Mesodermal cell (in vitro differentiated cells): ENCODE measurements at regions not wholly inside any gene's neighbourhood (a gene's known extent, or its start where the extent isn't known, plus 50 kb on each side); places are given as distances from the start of the nearest gene placed in this dataset.

Source experiments
- H3K27ac ChIP-seq: 2 replicates; pipeline ENCODE4 v1.7.0; 2013; ENCODE audit warnings: mild to moderate bottlenecking, low read depth, low read length, moderate library complexity; ENCODE audit not compliant: severe bottlenecking
- H3K36me3 ChIP-seq: 2 replicates; pipeline ENCODE4 v1.7.1; 2013; ENCODE audit warnings: mild to moderate bottlenecking, low read length, moderate library complexity; ENCODE audit not compliant: control insufficient read depth, insufficient read depth
- H3K4me1 ChIP-seq: one replicate; pipeline ENCODE4 v1.7.1; 2013; ENCODE audit warnings: mild to moderate bottlenecking, low read length; ENCODE audit not compliant: insufficient read depth, control insufficient read depth, poor library complexity, severe bottlenecking
- H3K4me3 ChIP-seq: 2 replicates; pipeline ENCODE4 v1.7.0; 2013; ENCODE audit warnings: low read length, control low read depth, mild to moderate bottlenecking; ENCODE audit not compliant: insufficient read depth, poor library complexity, severe bottlenecking; ENCODE audit errors: extremely low read depth
- H3K9me3 ChIP-seq: 2 replicates; pipeline ENCODE4 v1.7.1; 2013; ENCODE audit warnings: mild to moderate bottlenecking, low read length, moderate library complexity; ENCODE audit not compliant: control insufficient read depth
- WGBS, 2 experiments: methylation state at CpG; one replicate each; pipeline ENCODE4 v1.1.5; 2013; ENCODE audit warnings: missing lambda C conversion rate in 2 of 2; ENCODE audit not compliant: insufficient coverage in 2 of 2; 5-methylcytosine and 5-hydroxymethylcytosine counted together

- Histone ChIP-seq H3K4me3 (no peak overlapping the region), H3K9me3 (no peaks in the 10 kb centered on the region), H3K36me3 (no peaks in the 10 kb centered on the region), H3K4me1 (no peaks in the 10 kb centered on the region), H3K27ac (no peak overlapping the region)
- 81 to 83% methylated on average over 13 to 16 of the region's 16 CpGs for WGBS, 2 experiments
These were observed 109.1 kb downstream of the DACT2 start for GRCh38 chr6:168210239-168211105.

- 63 to 65% methylated on average over 9 of the region's 10 CpGs for WGBS, 2 experiments
- Histone ChIP-seq H3K4me1 (no peaks in the 10 kb centered on the region), H3K27ac (no peak overlapping the region), H3K4me3 (no peak overlapping the region), H3K9me3 (no peaks in the 10 kb centered on the region), H3K36me3 (no peaks in the 10 kb centered on the region)
These were observed 110.2 kb downstream of the DACT2 start for GRCh38 chr6:168209420-168209819.

GRCh38 chr6:168208854-168209253 lies 110.7 kb downstream of the DACT2 start:
- no peak overlapping the region for H3K27ac ChIP-seq
- no peaks in the 10 kb centered on the region for H3K4me1 ChIP-seq
- no peaks in the 10 kb centered on the region for H3K36me3 ChIP-seq
- WGBS, 2 experiments: 37 to 44% methylated on average over 8 to 10 of the region's 10 CpGs
- no peaks in the 10 kb centered on the region for H3K9me3 ChIP-seq
- H3K4me3 ChIP-seq: no peak overlapping the region

- Histone ChIP-seq H3K27ac (no peak overlapping the region), H3K4me3 (no peak overlapping the region), H3K36me3 (no peaks in the 10 kb centered on the region), H3K4me1 (no peaks in the 10 kb centered on the region), H3K9me3 (no peaks in the 10 kb centered on the region)
- 62 to 76% methylated on average over 5 to 8 of the region's 8 CpGs for WGBS, 2 experiments
These were observed 111.2 kb downstream of the DACT2 start for GRCh38 chr6:168208402-168208801.

GRCh38 chr6:168207421-168208175 lies 112.0 kb downstream of the DACT2 start:
- 86 to 87% methylated on average over 12 to 18 of the region's 22 CpGs for WGBS, 2 experiments

GRCh38 chr6:168206661-168207274 lies 112.8 kb downstream of the DACT2 start:
- WGBS, 2 experiments: 87 to 90% methylated on average over 11 to 14 of the region's 16 CpGs
- Histone ChIP-seq H3K9me3 (no peaks in the 10 kb centered on the region), H3K27ac (no peak overlapping the region), H3K4me3 (no peak overlapping the region), H3K36me3 (no peaks in the 10 kb centered on the region), H3K4me1 (no peaks in the 10 kb centered on the region)

More at GRCh38 chr6:168207421-168208175, 112.0 kb downstream of the DACT2 start:
- no peaks in the 10 kb centered on the region for H3K4me1 ChIP-seq
- no peak overlapping the region for H3K4me3 ChIP-seq
- H3K36me3 ChIP-seq: no peaks in the 10 kb centered on the region
- H3K27ac ChIP-seq: no peak overlapping the region
- H3K9me3 ChIP-seq: no peaks in the 10 kb centered on the region

GRCh38 chr6:168206186-168206585 lies 113.4 kb downstream of the DACT2 start:
- H3K4me3 ChIP-seq: no peak overlapping the region
- no peaks in the 10 kb centered on the region for H3K9me3 ChIP-seq
- no peaks in the 10 kb centered on the region for H3K36me3 ChIP-seq
- WGBS, 2 experiments: 88 to 93% methylated on average over 8 of the region's 8 CpGs
- no peak overlapping the region for H3K27ac ChIP-seq
- H3K4me1 ChIP-seq: no peaks in the 10 kb centered on the region

GRCh38 chr6:168201799-168202198 lies 117.8 kb downstream of the DACT2 start:
- 72 to 89% methylated on average over 5 of the region's 5 CpGs for WGBS, 2 experiments
- no peaks in the 10 kb centered on the region for H3K9me3 ChIP-seq
- no peaks in the 10 kb centered on the region for H3K4me1 ChIP-seq
- no peak overlapping the region for H3K4me3 ChIP-seq
- no peak overlapping the region for H3K27ac ChIP-seq
- no peaks in the 10 kb centered on the region for H3K36me3 ChIP-seq

GRCh38 chr6:168201383-168201782 lies 118.2 kb downstream of the DACT2 start:
- no peaks in the 10 kb centered on the region for H3K9me3 ChIP-seq
- H3K36me3 ChIP-seq: no peaks in the 10 kb centered on the region
- no peak overlapping the region for H3K27ac ChIP-seq
- no peaks in the 10 kb centered on the region for H3K4me1 ChIP-seq
- WGBS, 2 experiments: 28 to 29% methylated on average over 3 to 7 of the region's 7 CpGs
- H3K4me3 ChIP-seq: no peak overlapping the region

GRCh38 chr6:168200571-168201134 lies 118.9 kb downstream of the DACT2 start:
- H3K4me3 ChIP-seq: no peak overlapping the region
- H3K4me1 ChIP-seq: no peaks in the 10 kb centered on the region
- H3K36me3 ChIP-seq: no peaks in the 10 kb centered on the region
- no peaks in the 10 kb centered on the region for H3K9me3 ChIP-seq
- WGBS, 2 experiments: 89 to 95% methylated on average over 7 of the region's 8 CpGs
- H3K27ac ChIP-seq: no peak overlapping the region
